Suprapubic skin (tissue), 4 donors: ENCODE measurements at regions not wholly inside any gene's neighbourhood (a gene's known extent, or its start where the extent isn't known, plus 50 kb on each side); places are given as distances from the start of the nearest gene placed in this dataset.

Source experiments
- POLR2A ChIP-seq, 2 donors: fragments of 450-650 bp; IDR thresholded peaks; one replicate each; pipeline ENCODE4 v1.6.1; 2017; ENCODE audit warnings: antibody characterized with exemption in 2 of 2, mild to moderate bottlenecking in 2 of 2, moderate library complexity in 2 of 2
- POLR2AphosphoS5 ChIP-seq, 3 donors: sonication (generic); formaldehyde crosslinking; IDR thresholded peaks; one replicate each; pipeline ENCODE4 v1.6.1; 2017; ENCODE audit warnings: antibody characterized with exemption in 3 of 3
- TF ChIP-seq, protein P1 (sequence below), 2 donors: fragments of 200-600 bp in 1 of 2; fragments of 450-650 bp in 1 of 2; sonication (generic) in 1 of 2; IDR thresholded peaks; one replicate each; pipeline ENCODE4 v1.5.1; 2016 to 2019; ENCODE audit warnings: antibody characterized with exemption in 2 of 2, mild to moderate bottlenecking in 1 of 2, moderate library complexity in 1 of 2

DNA sequence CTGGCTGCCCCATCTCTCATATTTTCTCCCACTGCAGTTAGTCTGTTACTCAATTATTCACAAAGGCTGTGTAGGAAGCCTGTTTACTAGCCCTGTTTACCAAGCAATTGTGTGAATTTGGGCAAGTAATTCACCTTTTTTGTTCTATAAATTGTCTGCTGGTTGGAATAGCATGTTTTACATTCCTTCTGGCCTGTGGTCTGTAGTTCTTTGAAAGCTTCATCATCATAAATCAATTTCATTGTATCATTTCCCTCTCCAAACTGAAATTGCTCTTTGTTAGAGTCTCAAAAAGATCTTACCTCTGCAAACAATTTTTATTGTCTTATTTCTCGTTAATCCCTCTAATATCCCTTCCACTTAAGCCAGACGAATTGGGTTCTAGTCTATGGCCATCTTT lies 1059.5 kb upstream of the ADGRL4 start:
- TF ChIP-seq, protein P1, sequence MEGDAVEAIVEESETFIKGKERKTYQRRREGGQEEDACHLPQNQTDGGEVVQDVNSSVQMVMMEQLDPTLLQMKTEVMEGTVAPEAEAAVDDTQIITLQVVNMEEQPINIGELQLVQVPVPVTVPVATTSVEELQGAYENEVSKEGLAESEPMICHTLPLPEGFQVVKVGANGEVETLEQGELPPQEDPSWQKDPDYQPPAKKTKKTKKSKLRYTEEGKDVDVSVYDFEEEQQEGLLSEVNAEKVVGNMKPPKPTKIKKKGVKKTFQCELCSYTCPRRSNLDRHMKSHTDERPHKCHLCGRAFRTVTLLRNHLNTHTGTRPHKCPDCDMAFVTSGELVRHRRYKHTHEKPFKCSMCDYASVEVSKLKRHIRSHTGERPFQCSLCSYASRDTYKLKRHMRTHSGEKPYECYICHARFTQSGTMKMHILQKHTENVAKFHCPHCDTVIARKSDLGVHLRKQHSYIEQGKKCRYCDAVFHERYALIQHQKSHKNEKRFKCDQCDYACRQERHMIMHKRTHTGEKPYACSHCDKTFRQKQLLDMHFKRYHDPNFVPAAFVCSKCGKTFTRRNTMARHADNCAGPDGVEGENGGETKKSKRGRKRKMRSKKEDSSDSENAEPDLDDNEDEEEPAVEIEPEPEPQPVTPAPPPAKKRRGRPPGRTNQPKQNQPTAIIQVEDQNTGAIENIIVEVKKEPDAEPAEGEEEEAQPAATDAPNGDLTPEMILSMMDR (IDR thresholded peaks at IDR 0.05): no peak
- TF ChIP-seq POLR2A (IDR thresholded peaks at IDR 0.05): no peak
- TF ChIP-seq POLR2AphosphoS5 (IDR thresholded peaks at IDR 0.05): no peak
